ENCODE measurements at regions not wholly inside any gene's neighbourhood (a gene's known extent, or its start where the extent isn't known, plus 50 kb on each side); places are given as distances from the start of the nearest gene placed in this dataset.
"Not testable (repeated sequence)": the region's sequence is repeated elsewhere in the genome, so short reads cannot be mapped to it uniquely, and the experiment has no call there.

- DNase-seq (ENCODE audit: low spot score), result no peak
These were observed 85.3 kb downstream of the TYW3 start for GRCh38 chr1:74818241-74818640.

GRCh38 chr1:74818661-74819456 is 85.9 kb downstream of the TYW3 start:
- no peak for DNase-seq (ENCODE audit: low spot score)

- no peak for DNase-seq (ENCODE audit: low spot score)
These were observed 90.0 kb downstream of the TYW3 start for GRCh38 chr1:74822851-74823401.

- DNase-seq (ENCODE audit: low spot score), result no peak
These were observed 91.7 kb downstream of the TYW3 start for GRCh38 chr1:74824497-74825107.

GRCh38 chr1:74830766-74831165 is 97.8 kb downstream of the TYW3 start:
- DNase-seq (ENCODE audit: low spot score), result no peak

GRCh38 chr1:74834261-74834660 is 101.3 kb downstream of the TYW3 start:
- no peak for DNase-seq (ENCODE audit: low spot score)

GRCh38 chr1:74835051-74835450 is 102.1 kb downstream of the TYW3 start:
- DNase-seq (ENCODE audit: low spot score), result no peak

- no peak for DNase-seq (ENCODE audit: low spot score)
These were observed 109.8 kb downstream of the TYW3 start for GRCh38 chr1:74842726-74843125.

GRCh38 chr1:74847715-74848114 is 114.8 kb downstream of the TYW3 start:
- no peak for DNase-seq (ENCODE audit: low spot score)

GRCh38 chr1:74853756-74854155 is 120.8 kb downstream of the TYW3 start:
- no peak for DNase-seq (ENCODE audit: low spot score)

- no peak for DNase-seq (ENCODE audit: low spot score)
These were observed 123.2 kb downstream of the TYW3 start for GRCh38 chr1:74856174-74856573.

- no peak for DNase-seq (ENCODE audit: low spot score)
These were observed 124.7 kb downstream of the TYW3 start for GRCh38 chr1:74857676-74858075.

GRCh38 chr1:74858136-74858535 is 125.2 kb downstream of the TYW3 start:
- DNase-seq (ENCODE audit: low spot score), result no peak

GRCh38 chr1:74861867-74862266 is 128.9 kb downstream of the TYW3 start:
- no peak for DNase-seq (ENCODE audit: low spot score)

GRCh38 chr1:74869702-74870101 is 136.8 kb downstream of the TYW3 start:
- no peak for DNase-seq (ENCODE audit: low spot score)

GRCh38 chr1:74877366-74877765 is 144.4 kb downstream of the TYW3 start:
- DNase-seq (ENCODE audit: low spot score), result not testable (repeated sequence)

- no peak for DNase-seq (ENCODE audit: low spot score)
These were observed 162.5 kb downstream of the TYW3 start for GRCh38 chr1:74895411-74895810.

GRCh38 chr1:74908131-74908530 is 175.2 kb downstream of the TYW3 start:
- DNase-seq (ENCODE audit: low spot score), result no peak

GRCh38 chr1:74908797-74909196 is 175.8 kb downstream of the TYW3 start:
- no peak for DNase-seq (ENCODE audit: low spot score)

- no peak for DNase-seq (ENCODE audit: low spot score)
These were observed 181.0 kb downstream of the TYW3 start for GRCh38 chr1:74913978-74914377.

- DNase-seq (ENCODE audit: low spot score), result no peak
These were observed 200.5 kb downstream of the TYW3 start for GRCh38 chr1:74933500-74933899.

GRCh38 chr1:74935446-74935845 is 198.7 kb upstream of the LHX8 start:
- no peak for DNase-seq (ENCODE audit: low spot score)

- DNase-seq (ENCODE audit: low spot score), result no peak
These were observed 197.0 kb upstream of the LHX8 start for GRCh38 chr1:74937176-74937575.

GRCh38 chr1:74943046-74943445 is 191.1 kb upstream of the LHX8 start:
- DNase-seq (ENCODE audit: low spot score), result no peak
